Breast epithelium (tissue), 4 donors: ENCODE measurements at regions not wholly inside any gene's neighbourhood (a gene's known extent, or its start where the extent isn't known, plus 50 kb on each side); places are given as distances from the start of the nearest gene placed in this dataset.

Source experiments
- DNase-seq, 2 donors: peaks; one replicate each; pipeline ENCODE4 v3.0.0-alpha.2; 2019; ENCODE audit warnings: low spot score in 2 of 2
- H3K27ac ChIP-seq, 2 donors: fragments of 200-600 bp; sonication (generic) in 1 of 2; one replicate each; pipeline ENCODE4 v1.5.1; 2016 to 2019; ENCODE audit warnings: mild to moderate bottlenecking in 1 of 2
- H3K27me3 ChIP-seq, 2 donors: fragments of 200-600 bp; sonication (generic) in 1 of 2; one replicate each; pipeline versions ENCODE4 v1.5.1 to v1.6.0; 2017 to 2019; ENCODE audit warnings: control low read depth in 1 of 2, mild to moderate bottlenecking in 1 of 2
- H3K36me3 ChIP-seq: fragments of 200-600 bp; one replicate; pipeline ENCODE4 v1.5.1; 2019
- H3K4me1 ChIP-seq, 2 donors: fragments of 200-600 bp; sonication (generic); one replicate each; pipeline ENCODE4 v1.5.1; 2016 to 2019; ENCODE audit warnings: control low read depth in 1 of 2
- H3K4me3 ChIP-seq, 3 donors: fragments of 200-600 bp; sonication (generic); 1 replicate in 2 of 3; 2 replicates in 1 of 3; pipeline ENCODE4 v1.5.1; 2016 to 2019; ENCODE audit warnings: mild to moderate bottlenecking in 3 of 3, moderate library complexity in 2 of 3
- H3K9me3 ChIP-seq, 2 donors: fragments of 200-600 bp; sonication (generic) in 1 of 2; one replicate each; pipeline ENCODE4 v1.5.1; 2016 to 2019; ENCODE audit warnings: control low read depth in 1 of 2
- CTCF ChIP-seq, 3 donors: fragments of 450-650 bp; IDR thresholded peaks; one replicate each; pipeline ENCODE4 v1.5.1; 2016 to 2017; ENCODE audit warnings: antibody characterized with exemption in 3 of 3, mild to moderate bottlenecking in 3 of 3, moderate library complexity in 3 of 3
- POLR2A ChIP-seq: fragments of 450-650 bp; IDR thresholded peaks from one replicate; pipeline ENCODE4 v1.6.1; 2016; ENCODE audit warnings: antibody characterized with exemption, mild to moderate bottlenecking, moderate library complexity
- POLR2AphosphoS5 ChIP-seq, 3 donors: sonication (generic); formaldehyde crosslinking; IDR thresholded peaks; one replicate each; pipeline ENCODE4 v1.6.1; 2017; ENCODE audit warnings: antibody characterized with exemption in 3 of 3
- intact Hi-C: fragments of 100-400 bp; cut with DNase I; formaldehyde crosslinking; loops from one replicate; pipeline ENCODE4 v1.15.1; 2023; ENCODE audit warnings: low total_unique reads

- DNase-seq, result no peak
- Histone ChIP-seq H3K36me3 (no peaks in the 10 kb centered on the region), H3K9me3 (no peaks in the 10 kb centered on the region), H3K4me3 (no peak overlapping the region), H3K4me1 (peaks cover 9 to 39% of the 10 kb centered on the region in 2 donors), H3K27ac (peak overlapping the region; percentile 20 to 86), H3K27me3 (no peaks in the 10 kb centered on the region)
- TF ChIP-seq CTCF (IDR thresholded peaks at IDR 0.05) (no peak), POLR2A (no peak)
- intact Hi-C loops, result no loop called here
Observed at GRCh38 chr5:124659798-124660197, 86.6 kb downstream of the ZNF608 start.

GRCh38 chr5:124658867-124659557, 87.4 kb downstream of the ZNF608 start:
- DNase-seq, result no peak
- Histone ChIP-seq H3K27me3 (no peaks in the 10 kb centered on the region), H3K4me3 (no peak overlapping the region), H3K9me3 (no peaks in the 10 kb centered on the region), H3K27ac (peak overlapping the region; percentile 27 to 86), H3K36me3 (no peaks in the 10 kb centered on the region), H3K4me1 (peaks cover 9 to 39% of the 10 kb centered on the region in 2 donors)
- TF ChIP-seq POLR2AphosphoS5 (IDR thresholded peaks at IDR 0.05) (no peak), CTCF (IDR thresholded peaks at IDR 0.05) (no peak), POLR2A (no peak)
- intact Hi-C loops, result no loop called here

GRCh38 chr5:124655921-124656511, 90.4 kb downstream of the ZNF608 start:
- peak overlapping the region; percentile 56 to 68 for H3K27ac ChIP-seq
- DNase-seq, result no peak
- TF ChIP-seq CTCF (IDR thresholded peaks at IDR 0.05) (no peak), POLR2AphosphoS5 (IDR thresholded peaks at IDR 0.05) (no peak), POLR2A (no peak)
- no peaks in the 10 kb centered on the region for H3K36me3 ChIP-seq
- H3K4me3 ChIP-seq, result no peak overlapping the region
- peaks cover 0 to 31% of the 10 kb centered on the region in 2 donors for H3K4me1 ChIP-seq
- H3K9me3 ChIP-seq, result no peaks in the 10 kb centered on the region
- intact Hi-C loops, result no loop called here
- no peaks in the 10 kb centered on the region for H3K27me3 ChIP-seq

- Histone ChIP-seq H3K4me1 (peaks cover 0 to 31% of the 10 kb centered on the region in 2 donors), H3K4me3 (no peak overlapping the region), H3K27me3 (no peaks in the 10 kb centered on the region), H3K9me3 (no peaks in the 10 kb centered on the region), H3K27ac (peak overlapping the region; percentile 56 to 68), H3K36me3 (no peaks in the 10 kb centered on the region)
- intact Hi-C loops, result no loop called here
- no peak for DNase-seq
- TF ChIP-seq POLR2AphosphoS5 (IDR thresholded peaks at IDR 0.05) (no peak), CTCF (IDR thresholded peaks at IDR 0.05) (no peak), POLR2A (no peak)
Observed at GRCh38 chr5:124655251-124655917, 91.1 kb downstream of the ZNF608 start.

- Histone ChIP-seq H3K4me1 (peaks cover 0 to 29% of the 10 kb centered on the region in 2 donors), H3K4me3 (no peak overlapping the region), H3K27me3 (no peaks in the 10 kb centered on the region), H3K36me3 (no peaks in the 10 kb centered on the region), H3K9me3 (no peaks in the 10 kb centered on the region), H3K27ac (peak overlapping the region in 1 of 2 donors; percentile 56)
- TF ChIP-seq POLR2AphosphoS5 (IDR thresholded peaks at IDR 0.05) (no peak), CTCF (IDR thresholded peaks at IDR 0.05) (no peak), POLR2A (no peak)
- no peak for DNase-seq
- intact Hi-C loops, result no loop called here
Observed at GRCh38 chr5:124654418-124654817, 92.0 kb downstream of the ZNF608 start.
